ENCODE measurements at regions not wholly inside any gene's neighbourhood (a gene's known extent, or its start where the extent isn't known, plus 50 kb on each side); places are given as distances from the start of the nearest gene placed in this dataset.

GRCh38 chr21:35896060-35896459, 164.3 kb downstream of the SETD4 start:
- no peak for TF ChIP-seq CTCF (IDR thresholded peaks at IDR 0.05; ENCODE audit: low read depth, low read length)
- no peak for DNase-seq (ENCODE audit: extremely low read depth, low read depth)

- DNase-seq (ENCODE audit: extremely low read depth, low read depth), result no peak
- TF ChIP-seq CTCF (IDR thresholded peaks at IDR 0.05; ENCODE audit: low read depth, low read length), result no peak
Observed at GRCh38 chr21:35895598-35895997, 164.7 kb downstream of the SETD4 start.

DNA sequence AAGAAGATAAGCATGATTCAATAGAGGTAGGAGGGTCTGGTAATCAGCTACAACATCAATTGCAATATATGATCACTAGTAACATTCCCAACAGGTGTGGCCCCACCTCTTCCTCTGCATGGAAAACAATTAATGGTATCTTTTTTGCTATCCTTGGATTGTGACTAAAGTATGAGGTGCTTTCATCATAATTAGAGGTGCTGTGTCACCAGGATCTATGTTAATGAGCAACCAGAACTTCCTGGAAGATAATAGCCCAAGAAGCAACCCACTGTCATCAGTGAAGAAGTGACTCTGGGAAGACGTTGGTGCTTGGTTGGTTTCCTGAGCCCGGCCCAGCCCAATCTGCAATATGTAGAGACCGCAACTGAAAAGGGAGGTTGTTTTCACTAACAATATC, 167.2 kb downstream of the SETD4 start:
- TF ChIP-seq CTCF (IDR thresholded peaks at IDR 0.05; ENCODE audit: low read depth, low read length), result no peak

GRCh38 chr21:35886887-35887286, 173.4 kb downstream of the SETD4 start:
- no peak for TF ChIP-seq CTCF (IDR thresholded peaks at IDR 0.05; ENCODE audit: low read depth, low read length)

More for the DNA sequence above, 167.2 kb downstream of the SETD4 start:
- no peak for DNase-seq (ENCODE audit: extremely low read depth, low read depth)

DNA sequence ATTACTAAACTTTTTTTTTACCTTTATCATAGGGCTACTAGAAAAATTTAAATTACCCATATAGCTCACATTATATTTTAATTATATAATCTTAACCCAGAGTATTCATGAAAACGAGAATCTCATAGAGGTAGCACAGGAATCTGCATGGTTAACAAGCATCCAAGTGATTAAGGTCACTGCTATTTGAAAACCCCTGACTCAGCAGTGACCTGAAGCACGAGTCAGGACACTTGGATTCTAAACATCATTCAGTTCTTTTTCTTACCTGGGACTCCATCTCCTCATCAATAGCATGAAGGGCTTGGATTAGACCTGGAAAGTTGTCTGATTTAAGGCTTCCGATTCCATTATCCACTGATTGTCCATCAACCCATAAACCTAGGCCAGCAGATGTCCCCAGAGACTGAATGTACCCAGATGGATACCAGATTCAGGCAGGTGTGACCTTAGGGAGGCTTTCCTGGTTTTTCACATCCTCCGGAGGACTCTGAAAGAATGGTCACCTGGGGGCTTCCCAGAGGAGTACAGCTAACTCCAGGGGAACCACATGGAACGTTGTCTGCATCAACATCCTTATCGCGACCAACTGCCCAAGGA, 174.3 kb downstream of the SETD4 start:
- DNase-seq (ENCODE audit: extremely low read depth, low read depth), result no peak
- TF ChIP-seq CTCF (IDR thresholded peaks at IDR 0.05; ENCODE audit: low read depth, low read length), result no peak

More at GRCh38 chr21:35886887-35887286, 173.4 kb downstream of the SETD4 start:
- DNase-seq (ENCODE audit: extremely low read depth, low read depth), result no peak

- TF ChIP-seq CTCF (IDR thresholded peaks at IDR 0.05; ENCODE audit: low read depth, low read length), result no peak
- DNase-seq (ENCODE audit: extremely low read depth, low read depth), result no peak
Observed at GRCh38 chr21:35882791-35883240, 177.5 kb downstream of the SETD4 start.

DNA sequence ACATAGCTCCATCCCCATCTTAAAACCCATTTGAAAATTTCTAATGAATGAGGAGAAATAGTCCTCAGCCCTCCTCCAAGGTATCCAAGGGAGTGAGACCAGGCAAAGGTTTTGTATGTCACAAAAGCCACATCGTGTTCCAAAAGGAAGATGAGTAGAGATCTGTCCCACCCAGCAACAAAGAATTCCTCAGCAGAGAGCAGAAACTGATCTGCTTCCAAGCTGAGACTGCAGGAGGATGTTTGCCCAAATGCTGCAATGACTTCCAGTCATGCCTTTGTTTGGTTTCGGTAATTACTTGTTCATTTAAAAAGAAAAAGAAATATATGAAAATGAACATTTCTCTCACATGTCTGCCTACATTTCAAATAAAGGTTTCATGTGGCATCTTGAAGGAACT, 186.9 kb downstream of the SETD4 start:
- no peak for DNase-seq (ENCODE audit: extremely low read depth, low read depth)
- TF ChIP-seq CTCF (IDR thresholded peaks at IDR 0.05; ENCODE audit: low read depth, low read length), result no peak

Data from AG09319 (cell line).